ENCODE measurements at regions not wholly inside any gene's neighbourhood (a gene's known extent, or its start where the extent isn't known, plus 50 kb on each side); places are given as distances from the start of the nearest gene placed in this dataset.
"Not testable (repeated sequence)": the region's sequence is repeated elsewhere in the genome, so short reads cannot be mapped to it uniquely, and the experiment has no call there.

GRCh38 chr7:53087274-53087673 lies 51.8 kb downstream of the POM121L12 start:
- no peaks in the 10 kb centered on the region for H3K4me1 ChIP-seq (ENCODE audit: insufficient read depth, low read length)
- no peaks in the 10 kb centered on the region for H3K36me3 ChIP-seq (ENCODE audit: insufficient read depth, low read length)
- no peaks in the 10 kb centered on the region for H3K27me3 ChIP-seq (ENCODE audit: insufficient read depth, low read length)
- H3K9me3 ChIP-seq (ENCODE audit: low read length): no peaks in the 10 kb centered on the region
- H3K4me3 ChIP-seq (ENCODE audit: low read length): no peak overlapping the region
- no peak overlapping the region for H2AFZ ChIP-seq (ENCODE audit: low read depth, low read length)

GRCh38 chr7:53094191-53094590 lies 58.8 kb downstream of the POM121L12 start:
- Histone ChIP-seq H3K4me3 (ENCODE audit: low read length) (no peak overlapping the region), H3K27me3 (ENCODE audit: insufficient read depth, low read length) (no peaks in the 10 kb centered on the region), H3K4me1 (ENCODE audit: insufficient read depth, low read length) (no peaks in the 10 kb centered on the region), H2AFZ (ENCODE audit: low read depth, low read length) (no peak overlapping the region), H3K36me3 (ENCODE audit: insufficient read depth, low read length) (no peaks in the 10 kb centered on the region), H3K9me3 (ENCODE audit: low read length) (no peaks in the 10 kb centered on the region)

GRCh38 chr7:53094827-53095226 lies 59.4 kb downstream of the POM121L12 start:
- H2AFZ ChIP-seq (ENCODE audit: low read depth, low read length): no peak overlapping the region
- H3K27me3 ChIP-seq (ENCODE audit: insufficient read depth, low read length): no peaks in the 10 kb centered on the region
- H3K36me3 ChIP-seq (ENCODE audit: insufficient read depth, low read length): no peaks in the 10 kb centered on the region
- no peaks in the 10 kb centered on the region for H3K9me3 ChIP-seq (ENCODE audit: low read length)
- no peak overlapping the region for H3K4me3 ChIP-seq (ENCODE audit: low read length)
- no peaks in the 10 kb centered on the region for H3K4me1 ChIP-seq (ENCODE audit: insufficient read depth, low read length)

- H3K4me3 ChIP-seq (ENCODE audit: low read length): no peak overlapping the region
- no peaks in the 10 kb centered on the region for H3K27me3 ChIP-seq (ENCODE audit: insufficient read depth, low read length)
- H3K36me3 ChIP-seq (ENCODE audit: insufficient read depth, low read length): no peaks in the 10 kb centered on the region
- H3K9me3 ChIP-seq (ENCODE audit: low read length): no peaks in the 10 kb centered on the region
- no peak overlapping the region for H2AFZ ChIP-seq (ENCODE audit: low read depth, low read length)
- no peaks in the 10 kb centered on the region for H3K4me1 ChIP-seq (ENCODE audit: insufficient read depth, low read length)
Measured at GRCh38 chr7:53095731-53096501, 60.5 kb downstream of the POM121L12 start.

- Histone ChIP-seq H2AFZ (ENCODE audit: low read depth, low read length) (no peak overlapping the region), H3K4me3 (ENCODE audit: low read length) (no peak overlapping the region), H3K9me3 (ENCODE audit: low read length) (no peaks in the 10 kb centered on the region), H3K4me1 (ENCODE audit: insufficient read depth, low read length) (no peaks in the 10 kb centered on the region), H3K36me3 (ENCODE audit: insufficient read depth, low read length) (no peaks in the 10 kb centered on the region), H3K27me3 (ENCODE audit: insufficient read depth, low read length) (no peaks in the 10 kb centered on the region)
Measured at GRCh38 chr7:53100091-53100490, 64.7 kb downstream of the POM121L12 start.

- H3K27me3 ChIP-seq (ENCODE audit: insufficient read depth, low read length): no peaks in the 10 kb centered on the region
- no peaks in the 10 kb centered on the region for H3K4me1 ChIP-seq (ENCODE audit: insufficient read depth, low read length)
- no peaks in the 10 kb centered on the region for H3K36me3 ChIP-seq (ENCODE audit: insufficient read depth, low read length)
- H3K9me3 ChIP-seq (ENCODE audit: low read length): no peaks in the 10 kb centered on the region
- H2AFZ ChIP-seq (ENCODE audit: low read depth, low read length): no peak overlapping the region
- H3K4me3 ChIP-seq (ENCODE audit: low read length): no peak overlapping the region
Measured at GRCh38 chr7:53101026-53101425, 65.6 kb downstream of the POM121L12 start.

- no peaks in the 10 kb centered on the region for H3K36me3 ChIP-seq (ENCODE audit: insufficient read depth, low read length)
- no peaks in the 10 kb centered on the region for H3K4me1 ChIP-seq (ENCODE audit: insufficient read depth, low read length)
- no peaks in the 10 kb centered on the region for H3K9me3 ChIP-seq (ENCODE audit: low read length)
- H2AFZ ChIP-seq (ENCODE audit: low read depth, low read length): no peak overlapping the region
- no peaks in the 10 kb centered on the region for H3K27me3 ChIP-seq (ENCODE audit: insufficient read depth, low read length)
- H3K4me3 ChIP-seq (ENCODE audit: low read length): no peak overlapping the region
Measured at GRCh38 chr7:53110425-53110824, 75.0 kb downstream of the POM121L12 start.

GRCh38 chr7:53111031-53111430 lies 75.6 kb downstream of the POM121L12 start:
- no peaks in the 10 kb centered on the region for H3K9me3 ChIP-seq (ENCODE audit: low read length)
- no peaks in the 10 kb centered on the region for H3K27me3 ChIP-seq (ENCODE audit: insufficient read depth, low read length)
- no peak overlapping the region for H3K4me3 ChIP-seq (ENCODE audit: low read length)
- no peak overlapping the region for H2AFZ ChIP-seq (ENCODE audit: low read depth, low read length)
- H3K36me3 ChIP-seq (ENCODE audit: insufficient read depth, low read length): no peaks in the 10 kb centered on the region
- no peaks in the 10 kb centered on the region for H3K4me1 ChIP-seq (ENCODE audit: insufficient read depth, low read length)

- H3K4me1 ChIP-seq (ENCODE audit: insufficient read depth, low read length): no peaks in the 10 kb centered on the region
- no peak overlapping the region for H3K4me3 ChIP-seq (ENCODE audit: low read length)
- no peaks in the 10 kb centered on the region for H3K27me3 ChIP-seq (ENCODE audit: insufficient read depth, low read length)
- H3K9me3 ChIP-seq (ENCODE audit: low read length): no peaks in the 10 kb centered on the region
- H3K36me3 ChIP-seq (ENCODE audit: insufficient read depth, low read length): no peaks in the 10 kb centered on the region
- no peak overlapping the region for H2AFZ ChIP-seq (ENCODE audit: low read depth, low read length)
Measured at GRCh38 chr7:53113424-53113823, 78.0 kb downstream of the POM121L12 start.

- Histone ChIP-seq H3K27me3 (ENCODE audit: insufficient read depth, low read length) (no peaks in the 10 kb centered on the region), H3K4me3 (ENCODE audit: low read length) (peak overlapping the region; percentile 6), H3K4me1 (ENCODE audit: insufficient read depth, low read length) (peaks cover 3% of the 10 kb centered on the region), H3K36me3 (ENCODE audit: insufficient read depth, low read length) (no peaks in the 10 kb centered on the region), H3K9me3 (ENCODE audit: low read length) (no peaks in the 10 kb centered on the region), H2AFZ (ENCODE audit: low read depth, low read length) (peak overlapping the region; percentile 11)
Measured at GRCh38 chr7:53119514-53119941, 84.1 kb downstream of the POM121L12 start.

GRCh38 chr7:53121374-53121773 lies 85.9 kb downstream of the POM121L12 start:
- no peak overlapping the region for H2AFZ ChIP-seq (ENCODE audit: low read depth, low read length)
- H3K27me3 ChIP-seq (ENCODE audit: insufficient read depth, low read length): no peaks in the 10 kb centered on the region
- H3K36me3 ChIP-seq (ENCODE audit: insufficient read depth, low read length): no peaks in the 10 kb centered on the region
- H3K4me1 ChIP-seq (ENCODE audit: insufficient read depth, low read length): peaks cover 3% of the 10 kb centered on the region
- no peak overlapping the region for H3K4me3 ChIP-seq (ENCODE audit: low read length)
- H3K9me3 ChIP-seq (ENCODE audit: low read length): no peaks in the 10 kb centered on the region

GRCh38 chr7:53131697-53132096 lies 96.3 kb downstream of the POM121L12 start:
- no peaks in the 10 kb centered on the region for H3K36me3 ChIP-seq (ENCODE audit: insufficient read depth, low read length)

GRCh38 chr7:53151496-53151895 lies 116.1 kb downstream of the POM121L12 start:
- H3K27me3 ChIP-seq (ENCODE audit: insufficient read depth, low read length): no peaks in the 10 kb centered on the region
- no peak overlapping the region for H2AFZ ChIP-seq (ENCODE audit: low read depth, low read length)
- H3K36me3 ChIP-seq (ENCODE audit: insufficient read depth, low read length): no peaks in the 10 kb centered on the region
- no peak overlapping the region for H3K4me3 ChIP-seq (ENCODE audit: low read length)
- peaks cover under 1% of the 10 kb centered on the region for H3K4me1 ChIP-seq (ENCODE audit: insufficient read depth, low read length)
- no peaks in the 10 kb centered on the region for H3K9me3 ChIP-seq (ENCODE audit: low read length)

More at GRCh38 chr7:53131697-53132096, 96.3 kb downstream of the POM121L12 start:
- Histone ChIP-seq H3K27me3 (ENCODE audit: insufficient read depth, low read length) (no peaks in the 10 kb centered on the region), H3K9me3 (ENCODE audit: low read length) (no peaks in the 10 kb centered on the region), H3K4me1 (ENCODE audit: insufficient read depth, low read length) (no peaks in the 10 kb centered on the region), H2AFZ (ENCODE audit: low read depth, low read length) (no peak overlapping the region), H3K4me3 (ENCODE audit: low read length) (no peak overlapping the region)

- H3K9me3 ChIP-seq (ENCODE audit: low read length); H3K4me1 ChIP-seq (ENCODE audit: insufficient read depth, low read length); H2AFZ ChIP-seq (ENCODE audit: low read depth, low read length); H3K4me3 ChIP-seq (ENCODE audit: low read length); H3K36me3 ChIP-seq (ENCODE audit: insufficient read depth, low read length); H3K27me3 ChIP-seq (ENCODE audit: insufficient read depth, low read length): not testable (repeated sequence)
Measured at GRCh38 chr7:53187184-53187583, 151.8 kb downstream of the POM121L12 start.

Data from neuron (in vitro differentiated cells).